Endothelial cell (in vitro differentiated cells): ENCODE measurements at regions not wholly inside any gene's neighbourhood (a gene's known extent, or its start where the extent isn't known, plus 50 kb on each side); places are given as distances from the start of the nearest gene placed in this dataset.

Source experiments
- DNase-seq: peaks from one replicate; pipeline ENCODE4 v3.0.0; 2021; ENCODE audit warnings: low spot score
- H3K27ac Mint-ChIP-seq: one replicate; pipeline ENCODE4 v1.8.0; 2021; ENCODE audit warnings: mixed read lengths, inconsistent platforms; ENCODE audit not compliant: unreplicated experiment
- H3K27me3 Mint-ChIP-seq: one replicate; pipeline ENCODE4 v1.8.0; 2021; ENCODE audit warnings: mild to moderate bottlenecking, moderate library complexity, mixed read lengths, inconsistent platforms; ENCODE audit not compliant: unreplicated experiment
- H3K36me3 Mint-ChIP-seq: one replicate; pipeline ENCODE4 v1.8.0; 2021; ENCODE audit warnings: mild to moderate bottlenecking, low read depth, mixed read lengths, inconsistent platforms; ENCODE audit not compliant: unreplicated experiment
- H3K4me1 Mint-ChIP-seq: one replicate; pipeline ENCODE4 v1.8.0; 2021; ENCODE audit warnings: mild to moderate bottlenecking, mixed read lengths, inconsistent platforms; ENCODE audit not compliant: unreplicated experiment
- H3K4me3 Mint-ChIP-seq: one replicate; pipeline ENCODE4 v1.8.0; 2021; ENCODE audit warnings: mild to moderate bottlenecking, mixed read lengths, inconsistent platforms; ENCODE audit not compliant: unreplicated experiment
- H3K9me3 Mint-ChIP-seq: one replicate; pipeline ENCODE4 v1.8.0; 2021; ENCODE audit warnings: mixed read lengths, inconsistent platforms; ENCODE audit not compliant: unreplicated experiment
- TF ChIP-seq, protein P1 (sequence below): fragments of 200-600 bp; sonication (generic); IDR thresholded peaks from one replicate; pipeline ENCODE4 v1.5.0; 2021; ENCODE audit warnings: antibody characterized with exemption; ENCODE audit not compliant: unreplicated experiment

DNA sequence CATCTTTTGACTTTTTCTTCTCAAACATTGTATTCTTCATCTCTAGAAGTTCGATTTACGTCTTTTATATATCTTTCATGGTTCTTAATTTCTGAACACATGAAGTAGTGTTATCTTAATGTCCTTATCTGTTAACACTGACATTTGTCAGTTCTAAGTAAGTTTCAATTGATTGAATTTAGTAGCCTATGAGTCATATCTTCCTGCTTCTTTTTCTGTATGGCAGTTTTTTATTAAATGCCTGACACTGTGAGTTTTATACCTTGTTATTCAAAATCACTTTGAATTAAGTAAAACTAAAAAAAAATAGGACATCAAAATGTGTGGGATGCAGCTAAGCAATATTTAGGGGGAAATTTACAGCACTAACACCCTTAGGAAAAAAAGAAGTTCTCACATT is 707.0 kb upstream of the ACO1 start:
- Mint-ChIP-seq H3K36me3 (no peaks in the 10 kb centered on the region), H3K4me1 (no peaks in the 10 kb centered on the region), H3K27ac (no peak overlapping the region), H3K9me3 (no peaks in the 10 kb centered on the region), H3K27me3 (no peaks in the 10 kb centered on the region), H3K4me3 (no peak overlapping the region)
- TF ChIP-seq, protein P1, sequence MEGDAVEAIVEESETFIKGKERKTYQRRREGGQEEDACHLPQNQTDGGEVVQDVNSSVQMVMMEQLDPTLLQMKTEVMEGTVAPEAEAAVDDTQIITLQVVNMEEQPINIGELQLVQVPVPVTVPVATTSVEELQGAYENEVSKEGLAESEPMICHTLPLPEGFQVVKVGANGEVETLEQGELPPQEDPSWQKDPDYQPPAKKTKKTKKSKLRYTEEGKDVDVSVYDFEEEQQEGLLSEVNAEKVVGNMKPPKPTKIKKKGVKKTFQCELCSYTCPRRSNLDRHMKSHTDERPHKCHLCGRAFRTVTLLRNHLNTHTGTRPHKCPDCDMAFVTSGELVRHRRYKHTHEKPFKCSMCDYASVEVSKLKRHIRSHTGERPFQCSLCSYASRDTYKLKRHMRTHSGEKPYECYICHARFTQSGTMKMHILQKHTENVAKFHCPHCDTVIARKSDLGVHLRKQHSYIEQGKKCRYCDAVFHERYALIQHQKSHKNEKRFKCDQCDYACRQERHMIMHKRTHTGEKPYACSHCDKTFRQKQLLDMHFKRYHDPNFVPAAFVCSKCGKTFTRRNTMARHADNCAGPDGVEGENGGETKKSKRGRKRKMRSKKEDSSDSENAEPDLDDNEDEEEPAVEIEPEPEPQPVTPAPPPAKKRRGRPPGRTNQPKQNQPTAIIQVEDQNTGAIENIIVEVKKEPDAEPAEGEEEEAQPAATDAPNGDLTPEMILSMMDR = no peak
- DNase-seq = no peak

DNA sequence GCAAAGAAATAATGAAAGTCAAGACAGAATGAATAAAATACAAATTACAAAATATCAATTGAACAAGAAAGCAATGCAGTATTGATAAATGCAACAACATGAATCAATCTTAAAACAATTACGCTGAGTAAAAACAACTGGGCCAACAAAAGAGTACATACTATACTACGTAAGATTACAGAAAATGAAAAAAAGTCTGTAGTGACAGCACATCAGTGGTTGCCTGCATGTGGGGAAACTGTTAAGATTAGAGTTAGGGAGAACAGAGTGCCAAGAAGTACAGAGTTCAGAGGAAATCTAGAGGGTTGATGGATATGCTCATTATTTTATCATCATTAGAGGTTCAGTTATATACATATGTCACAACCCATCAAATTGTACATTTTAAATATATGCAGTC is 706.6 kb upstream of the ACO1 start:
- H3K4me1 Mint-ChIP-seq = no peaks in the 10 kb centered on the region
- H3K4me3 Mint-ChIP-seq = no peak overlapping the region
- no peaks in the 10 kb centered on the region for H3K9me3 Mint-ChIP-seq
- TF ChIP-seq, protein P1 = no peak
- H3K27ac Mint-ChIP-seq = no peak overlapping the region
- no peaks in the 10 kb centered on the region for H3K36me3 Mint-ChIP-seq
- DNase-seq = no peak
- H3K27me3 Mint-ChIP-seq = no peaks in the 10 kb centered on the region

DNA sequence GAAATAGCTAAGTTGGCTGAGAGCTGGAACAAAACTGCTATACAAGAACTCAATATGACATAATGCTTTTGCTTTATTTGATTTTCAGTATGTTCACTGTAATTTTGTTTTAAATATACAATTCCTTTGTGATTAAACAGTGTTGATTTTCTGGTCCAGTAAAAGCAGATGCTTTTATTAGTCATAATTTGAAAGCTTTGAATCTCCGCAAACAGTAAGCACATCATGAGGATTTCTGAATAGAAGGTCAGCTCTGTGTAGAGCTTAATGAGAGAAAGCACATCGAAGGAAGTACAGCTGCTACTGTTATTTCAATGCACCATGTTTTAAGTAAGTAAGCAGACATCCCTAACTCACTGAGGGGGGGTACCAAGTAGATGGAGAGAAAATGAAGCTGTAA is 701.3 kb upstream of the ACO1 start:
- no peaks in the 10 kb centered on the region for H3K4me1 Mint-ChIP-seq
- no peak overlapping the region for H3K4me3 Mint-ChIP-seq
- DNase-seq = no peak
- H3K36me3 Mint-ChIP-seq = no peaks in the 10 kb centered on the region
- H3K9me3 Mint-ChIP-seq = no peaks in the 10 kb centered on the region
- TF ChIP-seq, protein P1 = no peak
- no peaks in the 10 kb centered on the region for H3K27me3 Mint-ChIP-seq
- H3K27ac Mint-ChIP-seq = no peak overlapping the region

DNA sequence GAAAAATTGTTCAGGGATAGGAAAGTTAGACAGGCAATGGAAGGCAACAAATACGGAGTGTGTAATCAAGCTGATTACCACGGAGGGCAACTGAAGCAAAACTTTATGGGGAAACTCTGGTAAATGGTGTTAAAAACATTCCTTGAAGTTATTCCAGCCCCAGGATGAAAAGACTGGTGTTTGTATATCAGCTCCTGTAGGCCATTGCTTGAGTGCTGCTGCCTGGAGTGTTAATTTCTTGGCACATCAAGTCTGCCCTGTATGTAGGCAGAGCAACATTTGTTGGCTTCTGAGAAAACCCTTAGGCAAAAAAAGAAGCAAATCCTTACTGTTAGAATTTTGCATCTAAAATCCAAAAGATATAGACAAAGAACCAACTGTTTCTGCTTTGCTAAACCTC is 686.5 kb upstream of the ACO1 start:
- Mint-ChIP-seq H3K9me3 (no peaks in the 10 kb centered on the region), H3K36me3 (no peaks in the 10 kb centered on the region), H3K27me3 (no peaks in the 10 kb centered on the region), H3K27ac (no peak overlapping the region), H3K4me3 (no peak overlapping the region), H3K4me1 (peaks cover 5% of the 10 kb centered on the region)
- TF ChIP-seq, protein P1 = no peak
- no peak for DNase-seq

DNA sequence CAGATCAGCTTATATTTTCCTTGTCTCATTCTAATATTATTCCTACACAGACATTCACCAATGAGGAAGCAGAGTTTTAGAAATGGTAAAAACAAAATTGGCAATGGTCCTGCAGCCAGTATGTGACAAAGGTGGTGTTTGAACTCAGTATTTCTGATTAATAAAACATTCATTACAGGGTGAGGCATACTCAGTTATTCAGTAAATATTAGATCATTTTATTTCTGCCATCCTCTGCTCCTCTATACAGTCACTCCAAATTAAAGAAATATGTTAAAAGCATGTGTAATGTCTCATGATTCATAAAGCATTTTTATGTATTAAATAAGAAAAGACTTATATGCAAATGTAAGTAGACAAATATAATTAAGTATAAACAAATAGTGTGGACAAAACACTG is 684.6 kb upstream of the ACO1 start:
- no peak overlapping the region for H3K4me3 Mint-ChIP-seq
- no peaks in the 10 kb centered on the region for H3K27me3 Mint-ChIP-seq
- H3K27ac Mint-ChIP-seq = no peak overlapping the region
- DNase-seq = no peak
- H3K9me3 Mint-ChIP-seq = no peaks in the 10 kb centered on the region
- TF ChIP-seq, protein P1 = no peak
- H3K4me1 Mint-ChIP-seq = no peaks in the 10 kb centered on the region
- H3K36me3 Mint-ChIP-seq = no peaks in the 10 kb centered on the region
